HG03520 (cell line): ENCODE measurements at regions not wholly inside any gene's neighbourhood (a gene's known extent, or its start where the extent isn't known, plus 50 kb on each side); places are given as distances from the start of the nearest gene placed in this dataset.

Source experiments
- ATAC-seq: cut with Tn5 transposase; IDR thresholded peaks from one replicate; pipeline ENCODE4 v1.9.1; 2021; ENCODE audit warnings: mild to moderate bottlenecking, moderate library complexity; ENCODE audit not compliant: unreplicated experiment

- ATAC-seq = no peak
Measured at GRCh38 chr15:31455499-31455898, 128.9 kb downstream of the KLF13 start.

- ATAC-seq = no peak
Measured at GRCh38 chr15:31456354-31457060, 129.9 kb downstream of the KLF13 start.

GRCh38 chr15:31457161-31457560 is 130.5 kb downstream of the KLF13 start:
- ATAC-seq = no peak

GRCh38 chr15:31457631-31458526 is 131.2 kb downstream of the KLF13 start:
- ATAC-seq = no peak

GRCh38 chr15:31458596-31459399 is 132.2 kb downstream of the KLF13 start:
- ATAC-seq = peak; percentile 84

GRCh38 chr15:31459400-31459748 is 132.7 kb downstream of the KLF13 start:
- ATAC-seq = no peak

- no peak for ATAC-seq
Measured at GRCh38 chr15:31461375-31461774, 134.7 kb downstream of the KLF13 start.

GRCh38 chr15:31461911-31462480 is 135.4 kb downstream of the KLF13 start:
- ATAC-seq = no peak

GRCh38 chr15:31463521-31464102 is 137.0 kb downstream of the KLF13 start:
- ATAC-seq = no peak

GRCh38 chr15:31464216-31465082 is 137.8 kb downstream of the KLF13 start:
- ATAC-seq = no peak

- ATAC-seq = no peak
Measured at GRCh38 chr15:31465083-31465955, 138.7 kb downstream of the KLF13 start.

GRCh38 chr15:31467361-31467760 is 140.7 kb downstream of the KLF13 start:
- no peak for ATAC-seq

GRCh38 chr15:31468911-31469785 is 142.5 kb downstream of the KLF13 start:
- ATAC-seq = no peak

GRCh38 chr15:31469786-31470525 is 143.3 kb downstream of the KLF13 start:
- ATAC-seq = no peak

- ATAC-seq = no peak
Measured at GRCh38 chr15:31470756-31471155, 144.1 kb downstream of the KLF13 start.

GRCh38 chr15:31471731-31472430 is 145.2 kb downstream of the KLF13 start:
- no peak for ATAC-seq
